ENCODE measurements at regions not wholly inside any gene's neighbourhood (a gene's known extent, or its start where the extent isn't known, plus 50 kb on each side); places are given as distances from the start of the nearest gene placed in this dataset.

GRCh38 chr6:119470893-119471542, 121.5 kb upstream of the MAN1A1 start:
- Histone ChIP-seq H3K79me1 (ENCODE audit: low read depth in 1 of 2, low read length in 2 of 2) (no peaks in the 10 kb centered on the region), H2AFZ (replicated peaks; ENCODE audit: low read length, poor library complexity) (no peak overlapping the region), H3K4me2 (ENCODE audit: low read depth, low read length) (no peak overlapping the region), H2AK5ac (ENCODE audit: low read depth, low read length) (no peak overlapping the region), H2BK20ac (ENCODE audit: low read depth, low read length) (no peak overlapping the region), H4K91ac (ENCODE audit: insufficient read depth, low read depth, low read length) (no peak overlapping the region), H3K9ac (ENCODE audit: low read depth, low read length) (no peak overlapping the region), H2AK9ac (replicated peaks; ENCODE audit: low read depth, low read length, poor library complexity) (no peak overlapping the region), H3K56ac (ENCODE audit: extremely low read depth, insufficient read depth, low read length) (no peak overlapping the region), H2BK15ac (ENCODE audit: low read depth, low read length) (no peak overlapping the region), H3K4ac (ENCODE audit: low read depth, low read length) (no peak overlapping the region), H3K23ac (ENCODE audit: low read depth, low read length) (no peak overlapping the region), H4K20me1 (ENCODE audit: insufficient read depth, low read length) (no peaks in the 10 kb centered on the region), H2BK120ac (ENCODE audit: low read depth, low read length) (no peak overlapping the region), H3K27ac (ENCODE audit: insufficient read depth, low read length) (no peak overlapping the region), H4K5ac (ENCODE audit: low read depth, low read length) (no peak overlapping the region), H3K18ac (ENCODE audit: low read depth, low read length) (no peak overlapping the region), H3K9me1 (ENCODE audit: insufficient read depth, low read length) (no peaks in the 10 kb centered on the region), H3K36me3 (ENCODE audit: control insufficient read depth, insufficient read depth, low read length) (no peaks in the 10 kb centered on the region), H3K4me1 (ENCODE audit: control insufficient read depth, insufficient read depth, low read length) (no peaks in the 10 kb centered on the region), H3K14ac (replicated peaks; ENCODE audit: low read depth, low read length) (no peak overlapping the region), H3K9me3 (ENCODE audit: control insufficient read depth, insufficient read depth, low read length) (no peaks in the 10 kb centered on the region), H2BK5ac (ENCODE audit: low read depth, low read length, poor library complexity, severe bottlenecking) (no peak overlapping the region), H4K8ac (ENCODE audit: low read depth in 2 of 2, low read length in 2 of 2) (no peak overlapping the region), H3K4me3 (ENCODE audit: insufficient read depth, low read depth, low read length) (no peak overlapping the region), H3K27me3 (ENCODE audit: control insufficient read depth, insufficient read depth, low read length) (no peaks in the 10 kb centered on the region)
- BruUV-seq (replicated peaks): no TSS peak
- DNase-seq (no peak), ATAC-seq (ENCODE audit: low read depth) (no peak)
- ChIA-PET CTCF (interaction anchor here (0.6 kb wide), 1 partner anchor 68 kb away, joined by 3 read pairs; no protein-coding TSS in a partner anchor), POLR2A (ENCODE audit: unreplicated experiment) (no interaction called here)
- TF ChIP-seq CEBPB (IDR thresholded peaks at IDR 0.05; ENCODE audit: low read depth, low read length): no peak
- no peak for TF ChIP-seq RFX5 (IDR thresholded peaks at IDR 0.05; ENCODE audit: low read depth, low read length)
- TF ChIP-seq MAZ (IDR thresholded peaks at IDR 0.05; ENCODE audit: borderline replicate concordance, low read depth, low read length): no peak
- TF ChIP-seq CHD1 (IDR thresholded peaks at IDR 0.05; ENCODE audit: low read depth, low read length): no peak
- TF ChIP-seq CTCF (conservative IDR thresholded peaks at IDR 0.05; ENCODE audit: low read depth, low read length): no peak
- no peak for TF ChIP-seq MAFK (IDR thresholded peaks at IDR 0.05; ENCODE audit: low read depth, low read length)
- no peak for TF ChIP-seq POLR2A (IDR thresholded peaks at IDR 0.05; ENCODE audit: low read depth, low read length)
- no peak for TF ChIP-seq ELK1 (IDR thresholded peaks at IDR 0.05; ENCODE audit: borderline replicate concordance, low read depth, low read length)
- TF ChIP-seq SMC3 (IDR thresholded peaks at IDR 0.05; ENCODE audit: low read depth, low read length): no peak
- no peak for TF ChIP-seq FOS (IDR thresholded peaks at IDR 0.05; ENCODE audit: low read depth, low read length)
- no peak for TF ChIP-seq NFE2L2 (IDR thresholded peaks at IDR 0.05; ENCODE audit: low read depth, low read length)
- TF ChIP-seq USF2 (IDR thresholded peaks at IDR 0.05; ENCODE audit: low read depth, low read length): no peak
- TF ChIP-seq RAD21 (IDR thresholded peaks at IDR 0.05; ENCODE audit: low read length): no peak
- no peak for TF ChIP-seq RCOR1 (IDR thresholded peaks at IDR 0.05; ENCODE audit: insufficient replicate concordance, low read length)
- no peak for TF ChIP-seq MXI1 (IDR thresholded peaks at IDR 0.05; ENCODE audit: borderline replicate concordance, low read depth, low read length)
- in situ Hi-C loops (cut with MboI; ENCODE audit: low sequenced_read_pairs): no loop called here
- intact Hi-C loops (cut with micrococcal nuclease): no loop called here
- dilution Hi-C loops (cut with HindIII; ENCODE audit: low sequenced_read_pairs, unreplicated experiment): no loop called here
- WGBS, 2 experiments (ENCODE audit: extremely low coverage in 2 of 2, insufficient read length in 1 of 2): no CpG with 5 or more reads among the region's 3 CpGs

Data from IMR-90 (cell line).